Stimulated activated CD8-positive, alpha-beta memory T cell treated with anti-CD3 and anti-CD28 coated beads, Interleukin-15, amount 100 ng/mL, for 48 hours (primary cell): ENCODE measurements at regions not wholly inside any gene's neighbourhood (a gene's known extent, or its start where the extent isn't known, plus 50 kb on each side); places are given as distances from the start of the nearest gene placed in this dataset.
"Not testable (repeated sequence)": the region's sequence is repeated elsewhere in the genome, so short reads cannot be mapped to it uniquely, and the experiment has no call there.

Experiments
- DNase-seq, 2 donors: peaks; one replicate each; pipeline ENCODE4 v3.0.0-alpha.2; 2020; ENCODE audit warnings: low read depth in 2 of 2

DNA sequence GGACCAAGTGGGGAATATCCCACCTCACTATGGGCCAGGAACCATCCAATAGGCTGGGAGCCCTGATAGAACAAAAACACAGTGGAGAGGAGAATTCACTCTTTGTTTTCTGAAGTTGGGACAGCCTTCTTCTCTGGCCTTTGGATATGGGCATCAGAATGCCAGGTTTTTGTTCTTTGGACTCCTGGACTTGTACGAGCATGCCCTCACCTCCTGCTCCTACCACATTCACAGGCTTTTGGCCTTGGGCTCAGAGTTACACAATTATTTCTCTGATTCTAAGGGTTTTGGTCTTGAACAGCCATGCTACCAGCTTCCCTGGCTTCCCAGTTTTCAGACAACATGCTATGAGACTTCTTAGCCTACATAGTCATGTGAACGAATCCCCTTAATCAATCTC, 732.9 kb upstream of the VRK2 start:
- no peak for DNase-seq

DNA sequence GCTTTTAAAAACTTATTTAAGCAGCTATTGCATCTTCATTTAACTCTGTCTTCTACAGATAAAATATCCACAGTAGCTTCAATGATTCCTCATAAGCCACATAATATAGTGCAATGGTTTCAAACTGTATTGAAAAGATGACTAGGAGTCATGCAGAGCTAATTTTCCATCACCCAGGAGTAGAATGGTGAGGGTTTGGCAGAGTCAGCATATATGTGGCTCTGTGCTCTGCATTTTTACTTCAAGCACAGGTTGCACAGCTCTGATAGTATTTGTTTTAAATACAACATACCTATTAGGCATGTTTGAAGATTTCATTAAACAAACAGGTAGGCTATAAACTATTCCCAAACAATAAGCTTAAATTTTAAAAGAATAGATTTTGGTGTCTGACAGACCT, 731.9 kb upstream of the VRK2 start:
- DNase-seq: no peak

DNA sequence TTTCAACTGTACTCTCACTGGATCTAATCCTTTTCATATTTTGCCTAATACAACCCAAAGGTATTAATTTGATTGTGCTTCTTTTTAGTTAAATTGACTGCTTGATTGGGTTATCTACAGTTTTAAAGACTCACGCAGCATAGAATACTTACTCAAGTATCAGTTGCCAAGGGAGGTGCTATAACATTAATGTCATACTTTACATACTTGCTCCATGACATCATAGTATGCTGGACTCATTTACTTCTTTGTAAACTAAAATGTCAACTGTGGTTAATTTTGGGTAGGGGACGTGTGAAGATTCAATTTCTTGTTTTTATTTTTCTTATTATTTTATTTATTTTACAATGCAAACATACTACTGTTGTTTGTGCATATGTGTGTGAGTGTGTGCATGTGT, 716.2 kb upstream of the VRK2 start:
- DNase-seq: no peak

DNA sequence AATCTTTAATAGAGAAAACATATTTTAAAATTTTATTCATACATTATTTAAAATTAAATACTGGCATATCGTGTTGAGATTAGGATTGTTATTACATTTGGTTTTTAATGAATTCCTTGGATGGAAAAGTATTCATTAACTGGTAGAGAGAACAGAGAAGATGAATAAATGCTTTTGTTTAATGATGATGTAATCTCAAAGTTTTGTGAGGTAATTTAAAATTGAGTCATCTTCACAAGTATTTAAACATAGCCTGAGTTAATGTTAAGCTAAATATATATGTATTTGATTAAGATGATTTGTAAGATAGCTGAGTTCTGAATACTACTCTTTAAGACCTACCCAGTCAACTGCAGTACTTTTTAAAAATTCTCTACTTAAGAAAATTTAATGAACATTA, 713.4 kb upstream of the VRK2 start:
- no peak for DNase-seq

DNA sequence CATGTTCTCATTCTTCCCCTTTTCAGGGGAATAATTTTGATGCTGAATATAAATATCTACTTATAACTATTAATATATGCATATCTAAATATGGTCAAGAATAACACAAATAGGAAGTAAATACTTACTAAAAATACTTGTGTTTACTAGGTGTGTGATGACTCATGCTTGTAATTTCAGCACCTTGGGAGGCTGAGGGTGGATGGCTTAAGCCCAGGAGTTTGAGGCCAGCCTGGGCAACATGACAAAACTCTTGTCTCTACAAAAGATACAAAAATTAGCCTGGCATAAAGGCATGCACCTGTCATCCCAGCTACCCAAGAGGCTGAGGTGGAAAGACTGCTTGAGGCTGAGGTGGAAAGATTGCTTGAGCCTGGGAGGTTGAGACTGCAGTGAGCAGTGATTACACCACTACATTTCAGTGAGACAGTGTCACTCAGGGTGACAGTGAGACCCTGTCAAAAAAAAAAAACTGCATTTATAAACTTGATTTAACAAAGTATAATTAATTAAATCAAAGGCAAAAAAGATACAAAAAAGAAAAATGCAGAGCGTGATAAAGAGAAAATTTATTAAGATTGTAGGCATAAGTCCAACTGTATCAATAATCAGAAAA, 703.1 kb upstream of the VRK2 start:
- DNase-seq: no peak

DNA sequence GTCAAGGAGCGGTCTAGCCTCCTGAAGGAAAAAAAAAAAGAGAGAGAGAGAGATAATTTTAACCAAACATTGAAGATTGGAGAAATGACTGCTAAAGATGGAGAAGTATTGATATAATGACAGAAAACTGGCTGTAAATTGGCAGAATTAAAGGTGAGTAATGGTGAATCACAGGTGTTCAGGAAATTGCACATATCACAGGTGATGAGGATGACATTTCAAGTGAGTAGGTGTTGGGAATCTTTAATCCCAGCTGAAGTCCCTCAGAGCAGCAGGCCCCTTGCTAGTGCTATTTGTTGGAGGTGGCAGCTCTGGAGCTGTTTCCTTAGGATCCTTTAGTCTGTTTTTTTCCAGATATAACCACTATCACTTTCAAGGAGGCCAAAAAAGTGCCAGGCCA, 678.4 kb upstream of the VRK2 start:
- DNase-seq: no peak

DNA sequence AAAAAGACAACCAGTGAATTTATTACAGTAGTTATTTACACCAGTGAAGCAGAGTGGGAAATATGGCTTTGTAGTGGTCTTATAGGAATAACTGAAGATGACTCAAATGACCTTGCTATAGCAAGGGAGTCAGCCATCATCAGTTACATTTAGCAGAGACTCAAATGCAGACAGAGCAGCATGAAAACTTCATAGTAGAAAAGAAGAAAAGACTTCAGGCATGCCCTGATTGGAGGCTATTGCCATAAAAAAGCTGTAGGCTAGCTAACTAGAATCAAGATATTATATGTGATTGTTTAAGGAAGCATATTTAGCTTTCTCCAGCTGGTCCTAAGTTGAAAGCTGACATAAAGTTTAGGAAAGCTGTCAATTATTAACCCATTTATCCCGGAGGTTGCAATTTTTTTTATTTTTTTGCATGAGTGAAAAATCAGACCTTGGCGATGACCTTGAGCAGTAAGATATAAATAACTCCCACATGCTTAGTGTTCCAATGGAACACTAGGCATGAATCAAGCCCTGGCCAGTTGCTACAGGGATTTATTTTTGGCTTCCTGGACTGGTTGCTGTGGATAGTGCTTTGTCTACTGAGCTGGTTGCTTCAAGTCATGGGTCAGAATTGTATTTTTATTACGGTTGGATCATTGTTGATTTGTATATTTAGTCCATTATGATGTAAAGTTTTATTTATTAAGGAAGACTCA, 675.6 kb upstream of the VRK2 start:
- no peak for DNase-seq

DNA sequence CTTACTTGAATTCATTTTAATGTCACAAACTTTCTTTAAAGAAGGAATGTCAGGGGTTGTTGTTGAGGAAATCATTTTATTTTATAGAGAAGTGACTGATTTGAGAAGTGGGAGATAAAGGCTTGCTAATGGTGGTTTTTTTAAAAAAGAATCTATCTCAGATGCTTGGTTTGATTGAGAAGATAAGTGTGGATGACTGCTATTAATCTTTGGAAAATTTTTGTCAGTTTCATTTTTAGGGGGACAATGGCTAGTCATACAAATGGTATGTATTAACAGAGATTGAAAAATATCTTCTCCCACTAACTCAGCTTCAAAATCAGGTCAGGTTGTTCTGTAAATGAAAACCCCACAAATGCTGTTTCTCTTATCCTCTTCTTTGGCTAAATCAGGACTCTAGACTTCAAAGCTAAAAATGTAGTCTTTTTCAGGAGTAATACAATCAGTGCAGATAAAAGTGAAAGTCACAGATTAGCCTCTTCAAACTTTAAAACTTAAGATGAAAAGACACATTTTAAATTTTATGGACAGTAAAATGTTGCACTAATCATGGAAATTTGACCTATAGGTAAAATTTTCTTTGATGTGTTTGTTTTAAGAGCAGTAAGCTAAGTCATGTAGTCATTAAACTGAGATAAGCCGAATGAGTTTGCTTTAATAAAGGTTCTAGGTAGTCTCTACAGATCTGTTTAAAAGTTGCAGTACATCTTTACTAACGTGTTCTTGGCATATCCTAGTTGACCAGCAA, 674.2 kb upstream of the VRK2 start:
- no peak for DNase-seq

DNA sequence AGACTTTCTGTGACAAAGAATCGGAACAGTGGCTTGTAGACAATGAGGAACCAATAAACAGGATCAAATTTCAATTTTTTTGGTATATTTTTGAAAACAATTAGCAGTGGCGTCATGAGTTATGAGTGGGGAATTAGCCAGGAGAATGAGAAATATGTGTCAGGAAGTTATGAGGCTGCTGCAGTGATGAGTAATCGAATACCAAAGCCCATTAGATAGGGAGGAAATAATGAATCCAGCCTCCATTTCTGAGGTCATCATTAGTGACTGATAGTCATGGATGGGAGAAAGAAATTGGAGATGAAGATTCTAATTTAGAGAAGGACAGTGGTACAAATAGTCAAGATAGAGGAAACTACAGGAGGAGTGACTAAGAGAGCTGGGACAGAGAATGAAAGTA, 673.1 kb upstream of the VRK2 start:
- no peak for DNase-seq

DNA sequence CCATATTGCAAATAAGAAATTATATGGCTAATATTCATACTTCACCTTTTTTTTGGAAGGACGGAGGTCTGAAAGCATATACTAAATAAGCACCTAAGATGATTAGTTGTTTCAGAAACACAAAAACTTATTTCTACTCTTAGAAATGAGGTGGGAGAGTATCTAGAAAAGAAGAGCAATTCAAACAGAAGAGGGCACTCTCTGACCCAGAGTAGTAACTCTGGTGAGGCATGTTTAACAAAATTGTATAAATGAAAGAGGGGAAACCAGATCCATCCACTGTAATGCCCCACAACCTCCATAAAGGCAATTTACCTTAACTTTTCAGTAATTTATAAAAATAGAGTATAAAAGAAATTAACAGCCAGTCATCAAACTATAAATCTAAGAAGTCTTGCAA, 669.6 kb upstream of the VRK2 start:
- no peak for DNase-seq

DNA sequence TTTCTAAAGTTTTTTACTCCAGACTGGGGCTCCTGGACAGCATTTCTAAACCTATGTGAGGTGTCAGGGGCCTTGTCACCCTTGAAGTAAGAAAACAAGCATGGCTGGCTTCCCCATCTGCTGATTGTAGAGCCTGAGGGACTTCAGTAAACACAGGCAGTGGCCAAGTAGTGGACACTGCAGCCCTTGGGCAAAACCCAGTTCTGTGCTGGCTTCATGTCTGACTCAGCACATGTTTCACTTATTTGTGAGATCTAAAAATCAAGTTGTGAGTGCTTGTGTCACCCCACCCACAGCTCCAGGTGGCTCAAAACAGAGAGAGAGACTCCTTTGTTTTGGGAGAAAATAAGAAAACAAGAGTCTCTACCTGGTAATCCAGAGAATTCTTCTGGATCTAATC, 660.3 kb upstream of the VRK2 start:
- no peak for DNase-seq

DNA sequence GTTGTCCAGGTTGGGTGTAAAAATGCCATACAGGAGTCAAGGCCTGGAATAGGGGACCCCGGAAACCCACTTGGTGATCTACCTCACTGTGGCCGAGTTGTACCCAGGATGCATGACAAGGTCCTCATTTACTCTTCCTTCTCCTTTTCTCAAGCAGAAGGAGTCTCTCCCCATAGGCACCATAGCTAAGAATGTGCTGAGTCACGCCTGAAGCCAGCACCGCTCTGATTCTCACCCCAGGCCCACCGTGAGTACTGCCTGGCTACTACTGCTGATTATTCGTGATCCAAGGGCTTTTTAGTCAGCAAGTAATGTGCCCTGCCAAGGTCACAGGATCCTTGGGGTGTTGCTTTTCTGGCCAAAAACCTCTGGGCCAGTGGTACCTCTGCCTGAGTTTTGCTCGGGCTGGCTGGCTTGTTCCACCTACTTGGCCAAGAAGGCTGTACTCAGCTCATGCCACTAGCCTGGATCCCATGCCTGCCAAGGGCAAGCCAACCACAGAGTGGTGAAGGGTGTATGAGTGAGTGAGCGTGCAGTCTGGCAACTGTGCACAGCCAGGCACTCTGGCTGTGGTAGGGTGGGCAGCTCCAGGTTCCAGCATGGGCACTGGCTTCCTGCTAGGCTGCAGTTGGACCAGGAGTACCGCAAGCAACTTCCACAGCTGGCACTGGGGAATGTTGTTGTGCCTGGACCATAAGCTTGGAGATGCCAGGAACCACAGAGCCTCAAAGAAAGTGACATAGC, 650.1 kb upstream of the VRK2 start:
- no peak for DNase-seq

DNA sequence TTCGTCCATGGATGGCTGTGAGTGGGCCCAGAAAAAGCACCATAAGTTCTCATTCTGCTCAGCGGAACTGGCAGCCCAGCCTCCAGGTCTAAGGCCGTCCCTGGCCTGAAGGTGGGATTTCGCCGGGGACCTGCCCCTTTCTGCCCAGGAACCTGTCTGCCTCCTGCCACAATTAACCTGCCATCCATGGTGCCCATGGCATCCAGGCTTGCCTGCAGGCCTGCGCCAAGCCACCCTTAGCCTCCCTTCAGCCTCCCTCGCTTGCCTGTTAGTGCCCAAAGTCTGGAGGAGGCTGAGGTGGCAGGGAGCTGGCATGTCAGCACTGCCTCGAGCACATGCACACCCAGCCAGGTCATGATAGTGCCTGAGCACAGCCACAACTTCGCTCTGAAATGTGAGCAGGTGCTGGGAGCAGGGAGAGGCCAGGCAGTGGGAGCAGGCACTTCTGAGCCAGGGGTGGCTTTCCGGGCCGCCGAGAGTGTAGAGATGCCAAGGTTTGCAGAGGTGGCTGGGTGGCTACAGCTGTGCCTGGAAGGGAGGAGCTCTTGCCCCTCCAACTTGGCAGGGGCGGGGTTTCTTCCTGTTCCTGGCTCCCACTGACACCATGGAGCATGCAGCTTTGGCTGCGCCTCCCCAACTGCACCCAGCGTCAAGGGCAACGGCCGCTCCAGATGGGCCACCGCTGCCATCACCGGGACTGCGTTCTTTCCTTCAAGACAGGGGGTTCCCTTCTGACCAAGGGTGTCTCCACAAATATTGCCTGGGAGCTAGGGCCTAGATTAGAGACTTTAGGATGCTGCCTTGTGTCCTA, 648.9 kb upstream of the VRK2 start:
- no peak for DNase-seq

DNA sequence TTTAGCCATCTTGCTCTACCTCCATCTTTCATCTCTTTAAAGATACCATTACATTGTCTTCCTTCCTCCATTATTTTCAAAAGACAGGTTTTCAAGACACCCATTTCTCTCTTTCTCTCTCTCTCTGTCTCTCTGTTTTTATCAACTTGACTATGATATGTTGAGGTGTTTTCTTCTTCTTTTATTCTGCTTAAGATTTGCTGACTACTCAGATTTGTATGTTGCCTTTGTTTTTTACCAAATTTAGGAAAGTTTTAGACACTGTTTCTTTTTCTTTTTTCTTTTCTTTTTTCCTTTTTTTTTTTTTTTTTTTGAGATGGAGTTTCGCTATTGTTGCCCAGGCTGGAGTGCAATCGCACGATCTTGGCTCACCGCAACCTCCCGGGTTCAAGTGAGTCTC, 647.5 kb upstream of the VRK2 start:
- no peak for DNase-seq

DNA sequence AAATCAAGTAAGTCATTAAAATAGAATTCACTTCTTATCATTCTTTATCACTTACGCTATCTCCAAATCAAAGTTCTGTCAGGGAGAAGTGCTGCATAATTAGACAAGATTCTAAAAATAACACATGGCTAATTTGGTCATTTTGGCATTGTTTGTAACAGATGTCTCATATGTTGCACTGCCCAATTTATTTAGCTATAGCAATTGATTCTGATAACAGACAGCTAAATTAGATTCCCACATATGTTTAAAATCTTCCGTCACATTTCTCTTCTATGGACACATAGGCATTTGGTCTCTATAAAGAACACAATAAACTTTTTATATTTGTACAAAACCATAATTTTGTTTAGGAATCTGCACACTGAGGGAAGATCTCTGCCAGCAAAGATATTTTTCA, 644.5 kb upstream of the VRK2 start:
- no peak for DNase-seq

DNA sequence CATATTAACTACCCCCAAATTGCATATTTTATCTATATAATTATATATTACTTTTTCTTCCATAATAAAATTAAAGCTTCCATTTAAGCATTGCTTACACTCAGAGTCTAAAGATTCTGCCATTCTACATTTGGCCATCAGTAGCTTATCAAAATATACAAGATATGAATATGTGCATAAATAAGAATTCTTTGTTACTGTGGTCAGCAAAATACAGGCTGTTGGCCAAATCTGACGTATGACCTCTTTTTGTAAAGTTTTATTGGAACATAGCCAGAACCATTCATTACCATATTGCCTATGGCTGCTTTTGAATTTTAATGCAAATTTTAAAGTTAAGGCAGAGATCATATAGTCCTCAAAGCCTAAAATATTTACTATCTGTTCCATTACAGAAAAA, 643.9 kb upstream of the VRK2 start:
- DNase-seq: no peak

DNA sequence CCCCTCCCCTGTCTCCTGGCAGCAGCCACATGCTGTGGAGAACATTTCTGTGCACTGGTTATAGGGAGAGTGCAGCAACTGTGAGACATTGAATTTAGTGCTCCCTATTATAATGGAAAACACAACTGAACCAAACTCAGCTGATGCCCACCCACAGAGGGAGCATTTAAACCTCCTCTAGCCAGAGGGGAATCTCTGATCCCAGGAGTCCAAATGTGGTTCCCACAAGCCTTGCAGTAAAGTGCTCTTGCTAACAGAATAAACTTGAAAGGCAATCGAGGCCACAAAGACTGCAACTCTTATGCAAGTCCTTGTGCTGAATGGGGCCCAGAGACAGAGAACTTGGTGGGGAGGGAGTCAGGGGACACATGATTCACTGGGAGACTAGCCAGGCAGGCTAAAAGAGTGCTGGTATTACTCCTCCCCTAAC, 638.8 kb upstream of the VRK2 start:
- no peak for DNase-seq

DNA sequence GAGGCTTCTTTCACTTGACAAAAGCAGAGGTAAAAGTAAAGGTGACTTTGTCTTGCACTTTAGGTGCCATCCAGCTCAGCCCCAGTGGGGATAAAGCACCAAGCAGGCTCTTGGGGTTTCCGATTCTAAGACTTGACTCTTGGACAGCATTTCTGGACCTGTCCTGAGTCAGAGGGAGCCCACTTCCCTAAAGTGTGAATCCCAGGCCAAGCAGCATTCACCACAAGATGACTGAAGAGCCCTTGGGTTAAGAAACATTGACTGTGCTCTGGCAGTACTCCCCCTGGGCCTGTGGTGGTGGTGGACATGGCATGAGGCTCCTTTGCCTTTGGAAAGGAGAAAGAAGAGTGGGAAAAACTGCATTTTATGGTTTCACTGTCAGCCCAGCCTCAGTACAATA, 638.0 kb upstream of the VRK2 start:
- DNase-seq: no peak

DNA sequence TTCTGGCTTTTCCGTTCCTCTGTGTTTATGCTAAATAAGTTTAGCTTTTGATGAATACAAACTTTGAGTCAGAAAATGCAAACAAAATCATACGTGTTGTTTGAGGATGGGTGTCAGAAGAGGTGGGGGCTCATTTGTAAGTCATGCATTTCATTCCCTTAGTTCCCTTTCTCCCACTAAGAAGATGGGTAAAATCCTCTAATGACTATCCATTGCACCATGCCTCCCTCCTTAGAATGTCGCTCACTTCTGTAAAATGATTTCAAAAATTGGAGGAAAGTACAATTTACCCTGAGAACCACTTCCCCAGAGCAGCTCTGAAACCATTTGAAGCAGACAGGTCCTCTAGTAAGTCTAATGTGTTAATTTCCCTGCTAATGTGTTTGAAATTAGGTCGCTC, 629.6 kb upstream of the VRK2 start:
- no peak for DNase-seq

DNA sequence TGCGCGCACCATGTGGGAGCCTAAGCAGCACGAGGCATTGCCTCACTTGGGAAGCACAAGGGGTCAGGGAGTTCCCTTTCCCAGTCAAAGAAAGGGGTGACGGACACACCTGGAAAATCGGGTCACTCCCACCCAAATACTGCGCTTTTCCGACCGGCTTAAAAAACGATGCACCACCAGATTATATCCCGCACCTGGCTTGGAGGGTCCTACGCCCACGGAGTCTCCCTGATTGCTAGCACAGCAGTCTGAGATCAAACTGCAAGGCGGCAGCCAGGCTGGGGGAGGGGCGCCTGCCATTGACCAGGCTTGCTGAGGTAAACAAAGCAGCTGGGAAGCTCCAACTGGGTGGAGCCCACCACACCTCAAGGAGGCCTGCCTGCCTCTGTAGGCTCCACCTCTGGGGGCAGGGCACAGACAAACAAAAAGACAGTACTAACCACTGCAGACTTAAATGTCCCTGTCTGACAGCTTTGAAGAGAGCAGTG, 627.7 kb upstream of the VRK2 start:
- DNase-seq: not testable (repeated sequence)

DNA sequence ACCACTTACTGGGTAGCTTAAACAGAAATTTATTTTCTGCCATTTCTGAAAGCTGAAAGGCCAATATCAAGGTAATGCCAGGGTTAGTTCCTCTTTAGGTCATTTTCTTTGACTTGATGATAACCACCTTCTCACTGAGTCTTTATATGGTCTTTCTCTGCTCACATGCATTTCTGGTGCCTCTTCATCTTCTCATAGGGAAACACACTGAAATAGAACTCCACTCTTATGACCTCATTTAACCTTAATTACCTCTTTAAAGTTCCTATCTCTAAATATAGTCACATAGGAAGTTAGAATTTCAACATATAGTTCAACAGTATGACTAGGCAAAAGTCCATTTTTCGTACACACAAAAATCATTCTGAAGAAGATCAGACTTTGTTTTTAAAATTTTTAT, 616.8 kb upstream of the VRK2 start:
- DNase-seq: no peak

DNA sequence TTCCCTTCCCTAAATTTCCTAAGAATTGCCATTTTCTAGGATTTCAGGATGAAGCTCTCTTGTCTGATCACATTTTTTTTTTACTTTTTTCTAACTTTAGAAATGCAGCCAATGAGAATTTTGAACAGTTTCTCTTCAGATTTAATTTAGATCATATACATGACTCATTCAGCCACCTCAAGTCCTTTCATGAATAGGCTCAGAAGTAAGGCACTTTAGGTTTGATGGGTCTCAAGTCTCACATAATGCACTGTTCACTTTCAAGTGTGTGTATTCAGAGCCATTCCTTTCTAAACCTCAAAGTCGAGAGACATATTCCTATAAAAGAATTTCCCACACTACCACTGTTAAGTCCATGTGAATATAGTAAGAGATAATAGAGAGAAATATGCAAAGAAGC, 614.1 kb upstream of the VRK2 start:
- DNase-seq: no peak
